WTC11 (cell line): ENCODE measurements at regions not wholly inside any gene's neighbourhood (a gene's known extent, or its start where the extent isn't known, plus 50 kb on each side); places are given as distances from the start of the nearest gene placed in this dataset.

Source experiments
- ATAC-seq: fragments of 200-7000 bp; cut with Tn5 transposase; 2 replicates; pipeline ENCODE4 v1.10.0; 2021; ENCODE audit warnings: mild to moderate bottlenecking, moderate library complexity
- CTCF ChIA-PET: fragments of 300-600 bp; sonication (Branson Sonifier 250); formaldehyde crosslinking; loops from one replicate; lab custom pipeline; 2021; ENCODE audit warnings: antibody characterized with exemption; lab: Charles Lee
- POLR2A ChIA-PET: fragments of 350-600 bp; sonication (Branson Sonifier 250); formaldehyde crosslinking; loops from one replicate; lab custom pipeline; 2021; ENCODE audit warnings: antibody characterized with exemption; lab: Charles Lee
- DNase-seq: peaks from one replicate; pipeline ENCODE4 v3.0.0; 2021; ENCODE audit warnings: low spot score
- H3K27ac Mint-ChIP-seq: 2 replicates; pipeline ENCODE4 v1.8.0; 2021; ENCODE audit warnings: mixed read lengths
- H3K27me3 Mint-ChIP-seq: 2 replicates; pipeline ENCODE4 v1.8.0; 2021; ENCODE audit warnings: low read depth, mild to moderate bottlenecking, moderate library complexity, mixed read lengths
- H3K36me3 Mint-ChIP-seq: 2 replicates; pipeline ENCODE4 v1.8.0; 2021; ENCODE audit warnings: mixed read lengths
- H3K4me1 Mint-ChIP-seq: 2 replicates; pipeline ENCODE4 v1.8.0; 2022; ENCODE audit warnings: mixed read lengths
- H3K4me3 Mint-ChIP-seq: 2 replicates; pipeline ENCODE4 v1.8.0; 2021; ENCODE audit warnings: mild to moderate bottlenecking, moderate library complexity, mixed read lengths
- H3K9me3 Mint-ChIP-seq: 2 replicates; pipeline ENCODE4 v1.8.0; 2021; ENCODE audit warnings: mixed read lengths
- CREB1 ChIP-seq: sonication (generic); formaldehyde crosslinking; IDR thresholded peaks from 2 replicates; pipeline ENCODE4 v1.8.0; 2023; ENCODE audit warnings: mild to moderate bottlenecking, missing genetic modification reagents
- ELF4 ChIP-seq: sonication (generic); formaldehyde crosslinking; IDR thresholded peaks from 2 replicates; pipeline ENCODE4 v1.8.1; 2022; ENCODE audit warnings: low read depth, mild to moderate bottlenecking, moderate library complexity, missing genetic modification reagents
- GABPB1 ChIP-seq: sonication (generic); formaldehyde crosslinking; IDR thresholded peaks from 2 replicates; pipeline ENCODE4 v1.8.1; 2023; ENCODE audit warnings: mild to moderate bottlenecking, missing genetic modification reagents
- GRHL2 ChIP-seq: fragments of 250-450 bp; sonication (Bioruptor Pico); IDR thresholded peaks from 2 replicates; pipeline ENCODE4 v1.8.0; 2022; ENCODE audit warnings: mild to moderate bottlenecking, moderate library complexity; ENCODE audit not compliant: insufficient replicate concordance, severe bottlenecking
- GTF2I ChIP-seq: fragments of 250-450 bp; sonication (Bioruptor Pico); conservative IDR thresholded peaks from 2 replicates; pipeline ENCODE4 v1.4.0; 2021; ENCODE audit warnings: mild to moderate bottlenecking
- HMGA2 ChIP-seq: fragments of 250-450 bp; sonication (Bioruptor Pico); IDR thresholded peaks from 2 replicates; pipeline ENCODE4 v1.4.0; 2021; ENCODE audit warnings: mild to moderate bottlenecking, moderate library complexity
- IRF2 ChIP-seq: sonication (generic); formaldehyde crosslinking; IDR thresholded peaks from 2 replicates; pipeline ENCODE4 v1.8.0; 2022; ENCODE audit warnings: low read depth, missing genetic modification reagents, borderline replicate concordance
- JAZF1 ChIP-seq: fragments of 250-450 bp; sonication (Bioruptor Pico); IDR thresholded peaks from 2 replicates; pipeline ENCODE4 v1.9.0; 2021; ENCODE audit warnings: moderate library complexity, mild to moderate bottlenecking, inconsistent platforms
- MXD4 ChIP-seq: fragments of 250-450 bp; sonication (Bioruptor Pico); IDR thresholded peaks from 2 replicates; pipeline ENCODE4 v1.8.0; 2021; ENCODE audit warnings: mild to moderate bottlenecking, moderate library complexity, borderline replicate concordance
- NR2C2 ChIP-seq: sonication (generic); formaldehyde crosslinking; IDR thresholded peaks from 2 replicates; pipeline ENCODE4 v1.8.0; 2022; ENCODE audit warnings: mild to moderate bottlenecking, missing genetic modification reagents
- NR3C1 ChIP-seq: sonication (generic); formaldehyde crosslinking; conservative IDR thresholded peaks from 2 replicates; pipeline ENCODE4 v1.8.1; 2023; ENCODE audit warnings: low read depth, mild to moderate bottlenecking, missing genetic modification reagents
- RORB ChIP-seq: fragments of 250-450 bp; sonication (Bioruptor Pico); IDR thresholded peaks from 2 replicates; pipeline ENCODE4 v1.9.0; 2021; ENCODE audit warnings: mild to moderate bottlenecking
- TCF7 ChIP-seq: sonication (generic); formaldehyde crosslinking; IDR thresholded peaks from 2 replicates; pipeline ENCODE4 v1.8.0; 2022; ENCODE audit warnings: mild to moderate bottlenecking, low read depth, missing genetic modification reagents, moderate library complexity
- TEAD1 ChIP-seq: sonication (generic); formaldehyde crosslinking; IDR thresholded peaks from 2 replicates; pipeline ENCODE4 v1.8.0; 2022; ENCODE audit warnings: mild to moderate bottlenecking, missing genetic modification reagents
- TEAD4 ChIP-seq: sonication (generic); formaldehyde crosslinking; IDR thresholded peaks from 2 replicates; pipeline ENCODE4 v1.8.0; 2022; ENCODE audit warnings: mild to moderate bottlenecking, missing genetic modification reagents
- ZNF219 ChIP-seq: sonication (generic); formaldehyde crosslinking; IDR thresholded peaks from 2 replicates; pipeline ENCODE4 v1.8.0; 2023; ENCODE audit warnings: missing genetic modification reagents, mild to moderate bottlenecking, borderline replicate concordance
- ZNF423 ChIP-seq: fragments of 250-450 bp; sonication (Bioruptor Pico); IDR thresholded peaks from 2 replicates; pipeline ENCODE4 v2.1.2; 2022; ENCODE audit warnings: mild to moderate bottlenecking, moderate library complexity
- ZNF425 ChIP-seq: fragments of 250-450 bp; sonication (Bioruptor Pico); conservative IDR thresholded peaks from 2 replicates; pipeline ENCODE4 v1.9.0; 2021; ENCODE audit warnings: mild to moderate bottlenecking
- ZNF671 ChIP-seq: fragments of 250-450 bp; sonication (Bioruptor Pico); IDR thresholded peaks from 2 replicates; pipeline ENCODE4 v1.8.0; 2021; ENCODE audit warnings: mild to moderate bottlenecking
- TF ChIP-seq, protein P1 (sequence below): fragments of 250-450 bp; sonication (Bioruptor Pico); IDR thresholded peaks from 2 replicates; pipeline ENCODE4 v1.8.0; 2021; ENCODE audit warnings: mild to moderate bottlenecking
- TF ChIP-seq, protein P2 (sequence below): fragments of 250-450 bp; sonication (Bioruptor Pico); IDR thresholded peaks from 2 replicates; pipeline ENCODE4 v1.9.0; 2021; ENCODE audit warnings: moderate library complexity, mild to moderate bottlenecking, inconsistent platforms, borderline replicate concordance
- TF ChIP-seq, protein P3 (sequence below): sonication (generic); formaldehyde crosslinking; IDR thresholded peaks from 2 replicates; pipeline ENCODE4 v1.8.1; 2023; ENCODE audit warnings: mild to moderate bottlenecking, missing genetic modification reagents, moderate library complexity
- TF ChIP-seq, protein P4 (sequence below): fragments of 250-450 bp; sonication (Bioruptor Pico); IDR thresholded peaks from 2 replicates; pipeline ENCODE4 v1.9.0; 2021; ENCODE audit warnings: mild to moderate bottlenecking
- TF ChIP-seq, protein P5 (sequence below): sonication (generic); formaldehyde crosslinking; IDR thresholded peaks from 2 replicates; pipeline ENCODE4 v1.8.1; 2023; ENCODE audit warnings: mild to moderate bottlenecking, missing genetic modification reagents, moderate library complexity
- TF ChIP-seq, protein P6 (sequence below): sonication (generic); formaldehyde crosslinking; IDR thresholded peaks from 2 replicates; pipeline ENCODE4 v1.8.1; 2022; ENCODE audit warnings: missing genetic modification reagents, borderline replicate concordance

GRCh38 chr16:5333126-5333525 lies 235.5 kb upstream of the EEF2KMT start (continued):
- TF ChIP-seq, protein P1, sequence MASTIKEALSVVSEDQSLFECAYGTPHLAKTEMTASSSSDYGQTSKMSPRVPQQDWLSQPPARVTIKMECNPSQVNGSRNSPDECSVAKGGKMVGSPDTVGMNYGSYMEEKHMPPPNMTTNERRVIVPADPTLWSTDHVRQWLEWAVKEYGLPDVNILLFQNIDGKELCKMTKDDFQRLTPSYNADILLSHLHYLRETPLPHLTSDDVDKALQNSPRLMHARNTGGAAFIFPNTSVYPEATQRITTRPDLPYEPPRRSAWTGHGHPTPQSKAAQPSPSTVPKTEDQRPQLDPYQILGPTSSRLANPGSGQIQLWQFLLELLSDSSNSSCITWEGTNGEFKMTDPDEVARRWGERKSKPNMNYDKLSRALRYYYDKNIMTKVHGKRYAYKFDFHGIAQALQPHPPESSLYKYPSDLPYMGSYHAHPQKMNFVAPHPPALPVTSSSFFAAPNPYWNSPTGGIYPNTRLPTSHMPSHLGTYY (CRISPR knock-in tag): no peak
- no peak for TF ChIP-seq CREB1

GRCh38 chr16:5330058-5330457 lies 232.5 kb upstream of the EEF2KMT start:
- DNase-seq (no peak), ATAC-seq (no peak)
- peaks cover 59% of the 10 kb centered on the region for H3K9me3 Mint-ChIP-seq
- H3K27me3 Mint-ChIP-seq: peaks cover 2% of the 10 kb centered on the region; the same call in 1 of the 2 replicates
- POLR2A ChIA-PET: no interaction called here
- H3K4me3 Mint-ChIP-seq: no peak overlapping the region
- CTCF ChIA-PET: no interaction called here
- H3K4me1 Mint-ChIP-seq: no peaks in the 10 kb centered on the region
- peaks cover 31% of the 10 kb centered on the region for H3K36me3 Mint-ChIP-seq
- no peak overlapping the region for H3K27ac Mint-ChIP-seq
- TF ChIP-seq, protein P2, sequence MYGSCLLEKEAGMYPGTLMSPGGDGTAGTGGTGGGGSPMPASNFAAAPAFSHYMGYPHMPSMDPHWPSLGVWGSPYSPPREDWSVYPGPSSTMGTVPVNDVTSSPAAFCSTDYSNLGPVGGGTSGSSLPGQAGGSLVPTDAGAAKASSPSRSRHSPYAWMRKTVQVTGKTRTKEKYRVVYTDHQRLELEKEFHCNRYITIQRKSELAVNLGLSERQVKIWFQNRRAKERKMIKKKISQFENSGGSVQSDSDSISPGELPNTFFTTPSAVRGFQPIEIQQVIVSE (CRISPR knock-in tag): no peak
- TF ChIP-seq IRF2 (no peak), JAZF1 (no peak), ZNF425 (no peak), NR3C1 (no peak)
- TF ChIP-seq, protein P3, sequence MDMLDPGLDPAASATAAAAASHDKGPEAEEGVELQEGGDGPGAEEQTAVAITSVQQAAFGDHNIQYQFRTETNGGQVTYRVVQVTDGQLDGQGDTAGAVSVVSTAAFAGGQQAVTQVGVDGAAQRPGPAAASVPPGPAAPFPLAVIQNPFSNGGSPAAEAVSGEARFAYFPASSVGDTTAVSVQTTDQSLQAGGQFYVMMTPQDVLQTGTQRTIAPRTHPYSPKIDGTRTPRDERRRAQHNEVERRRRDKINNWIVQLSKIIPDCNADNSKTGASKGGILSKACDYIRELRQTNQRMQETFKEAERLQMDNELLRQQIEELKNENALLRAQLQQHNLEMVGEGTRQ: no peak
- TF ChIP-seq, protein P4, sequence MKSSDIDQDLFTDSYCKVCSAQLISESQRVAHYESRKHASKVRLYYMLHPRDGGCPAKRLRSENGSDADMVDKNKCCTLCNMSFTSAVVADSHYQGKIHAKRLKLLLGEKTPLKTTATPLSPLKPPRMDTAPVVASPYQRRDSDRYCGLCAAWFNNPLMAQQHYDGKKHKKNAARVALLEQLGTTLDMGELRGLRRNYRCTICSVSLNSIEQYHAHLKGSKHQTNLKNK (CRISPR knock-in tag): no peak
- TF ChIP-seq, protein P5, sequence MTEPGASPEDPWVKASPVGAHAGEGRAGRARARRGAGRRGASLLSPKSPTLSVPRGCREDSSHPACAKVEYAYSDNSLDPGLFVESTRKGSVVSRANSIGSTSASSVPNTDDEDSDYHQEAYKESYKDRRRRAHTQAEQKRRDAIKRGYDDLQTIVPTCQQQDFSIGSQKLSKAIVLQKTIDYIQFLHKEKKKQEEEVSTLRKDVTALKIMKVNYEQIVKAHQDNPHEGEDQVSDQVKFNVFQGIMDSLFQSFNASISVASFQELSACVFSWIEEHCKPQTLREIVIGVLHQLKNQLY: no peak

- no peaks in the 10 kb centered on the region for H3K27me3 Mint-ChIP-seq
- CTCF ChIA-PET: no interaction called here
- peaks cover 45% of the 10 kb centered on the region for H3K9me3 Mint-ChIP-seq
- H3K4me3 Mint-ChIP-seq: no peak overlapping the region
- H3K36me3 Mint-ChIP-seq: peaks cover 24% of the 10 kb centered on the region
- ATAC-seq: no peak
- POLR2A ChIA-PET: no interaction called here
- no peak overlapping the region for H3K27ac Mint-ChIP-seq
- peaks cover 5% of the 10 kb centered on the region for H3K4me1 Mint-ChIP-seq
- no peak for DNase-seq
- TF ChIP-seq NR2C2 (CRISPR knock-in tag) (no peak), HMGA2 (CRISPR knock-in tag) (no peak), TCF7 (CRISPR knock-in tag) (no peak), GABPB1 (CRISPR knock-in tag) (no peak), TEAD1 (no peak), GRHL2 (CRISPR knock-in tag) (no peak), TEAD4 (no peak), RORB (CRISPR knock-in tag) (no peak), ZNF671 (CRISPR knock-in tag) (no peak), GTF2I (no peak), ZNF423 (CRISPR knock-in tag) (no peak), ZNF219 (no peak), ELF4 (no peak), MXD4 (CRISPR knock-in tag) (no peak)
- TF ChIP-seq, protein P5: no peak
- TF ChIP-seq, protein P6, sequence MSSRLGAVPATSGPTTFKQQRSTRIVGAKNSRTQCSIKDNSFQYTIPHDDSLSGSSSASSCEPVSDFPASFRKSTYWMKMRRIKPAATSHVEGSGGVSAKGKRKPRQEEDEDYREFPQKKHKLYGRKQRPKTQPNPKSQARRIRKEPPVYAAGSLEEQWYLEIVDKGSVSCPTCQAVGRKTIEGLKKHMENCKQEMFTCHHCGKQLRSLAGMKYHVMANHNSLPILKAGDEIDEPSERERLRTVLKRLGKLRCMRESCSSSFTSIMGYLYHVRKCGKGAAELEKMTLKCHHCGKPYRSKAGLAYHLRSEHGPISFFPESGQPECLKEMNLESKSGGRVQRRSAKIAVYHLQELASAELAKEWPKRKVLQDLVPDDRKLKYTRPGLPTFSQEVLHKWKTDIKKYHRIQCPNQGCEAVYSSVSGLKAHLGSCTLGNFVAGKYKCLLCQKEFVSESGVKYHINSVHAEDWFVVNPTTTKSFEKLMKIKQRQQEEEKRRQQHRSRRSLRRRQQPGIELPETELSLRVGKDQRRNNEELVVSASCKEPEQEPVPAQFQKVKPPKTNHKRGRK (CRISPR knock-in tag): no peak
Observed at GRCh38 chr16:5328546-5328945, 231.0 kb upstream of the EEF2KMT start.
